ENCODE measurements at regions not wholly inside any gene's neighbourhood (a gene's known extent, or its start where the extent isn't known, plus 50 kb on each side); places are given as distances from the start of the nearest gene placed in this dataset.

DNA sequence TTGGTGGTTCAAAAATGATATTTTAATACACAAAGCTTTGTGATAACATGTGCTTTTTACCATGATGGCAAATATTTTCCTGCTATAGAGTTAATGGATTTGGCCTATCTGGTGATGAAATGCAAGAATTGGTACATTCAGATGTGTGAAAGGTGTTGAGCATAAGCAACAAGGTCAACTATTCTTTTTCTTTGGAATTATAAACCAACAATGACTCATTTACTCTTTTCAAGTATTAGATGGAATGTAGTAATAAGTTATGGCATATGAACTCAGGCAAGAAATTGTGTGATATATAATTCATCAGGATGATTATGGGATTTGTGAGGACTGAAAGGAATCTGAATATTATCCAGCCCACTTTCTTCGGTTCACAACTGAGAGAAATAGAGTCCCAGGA, 471.4 kb downstream of the ETNK1 start:
- Mint-ChIP-seq H3K4me1 (peaks cover 32 to 34% of the 10 kb centered on the region in 2 experiments), H3K4me3 (no peak overlapping the region), H3K27ac (no peak overlapping the region), H3K9me3 (no peaks in the 10 kb centered on the region; a peak in 1 of 5 replicates), H3K36me3 (ENCODE audit: insufficient read depth in 1 of 3, low read depth in 3 of 3) (no peaks in the 10 kb centered on the region), H3K27me3 (ENCODE audit: low read depth) (no peaks in the 10 kb centered on the region)
- Histone ChIP-seq H3K14ac (ENCODE audit: insufficient read depth, low read length) (no peak overlapping the region), H4K5ac (ENCODE audit: insufficient read length, low read depth, low read length) (no peak overlapping the region), H4K91ac (ENCODE audit: insufficient read length, low read depth, low read length) (no peak overlapping the region), H3K4me2 (ENCODE audit: insufficient read depth, insufficient read length, low read length) (no peak overlapping the region), H3K18ac (ENCODE audit: insufficient read length, low read depth, low read length) (no peak overlapping the region), H3K23me2 (ENCODE audit: insufficient read length, low read depth, low read length, poor library complexity, severe bottlenecking) (no peaks in the 10 kb centered on the region), H3K27ac (ENCODE audit: insufficient read length, low read depth, low read length) (no peak overlapping the region), H2BK20ac (ENCODE audit: low read depth, low read length, poor library complexity, severe bottlenecking) (no peak overlapping the region), H3K9ac (ENCODE audit: extremely low read depth, insufficient read length, low read length) (no peak overlapping the region), H3K79me2 (ENCODE audit: insufficient read depth, low read length) (no peaks in the 10 kb centered on the region), H3K4ac (ENCODE audit: low read depth, low read length) (no peak overlapping the region), H2AK5ac (ENCODE audit: insufficient read length, low read length) (no peak overlapping the region), H3T11ph (ENCODE audit: low read length) (no peak overlapping the region), H2BK15ac (ENCODE audit: low read depth, low read length) (no peak overlapping the region), H4K20me1 (ENCODE audit: control insufficient read depth, insufficient read depth, insufficient read length) (no peaks in the 10 kb centered on the region), H2AFZ (ENCODE audit: low read length) (no peak overlapping the region), H3K56ac (ENCODE audit: insufficient read length, low read depth, low read length) (no peak overlapping the region), H3K79me1 (ENCODE audit: insufficient read depth, low read depth, low read length, poor library complexity, severe bottlenecking) (no peaks in the 10 kb centered on the region), H2BK120ac (ENCODE audit: low read depth, low read length, poor library complexity, severe bottlenecking) (no peak overlapping the region), H3K9me3 (ENCODE audit: control insufficient read depth, low read depth, low read length) (no peaks in the 10 kb centered on the region), H3K23ac (ENCODE audit: insufficient read length, low read depth, low read length) (no peak overlapping the region), H3K4me1 (ENCODE audit: insufficient read depth, low read length) (peaks cover 13% of the 10 kb centered on the region; the same call in 1 of the 2 replicates), H2BK5ac (ENCODE audit: insufficient read length, low read length) (no peak overlapping the region), H2BK12ac (ENCODE audit: insufficient read length, low read depth, low read length) (no peak overlapping the region), H4K8ac (replicated peaks; ENCODE audit: insufficient read length, low read depth, low read length) (no peak overlapping the region), H3K27me3 (ENCODE audit: insufficient read depth, low read length) (no peaks in the 10 kb centered on the region)
- TF ChIP-seq, protein P1, sequence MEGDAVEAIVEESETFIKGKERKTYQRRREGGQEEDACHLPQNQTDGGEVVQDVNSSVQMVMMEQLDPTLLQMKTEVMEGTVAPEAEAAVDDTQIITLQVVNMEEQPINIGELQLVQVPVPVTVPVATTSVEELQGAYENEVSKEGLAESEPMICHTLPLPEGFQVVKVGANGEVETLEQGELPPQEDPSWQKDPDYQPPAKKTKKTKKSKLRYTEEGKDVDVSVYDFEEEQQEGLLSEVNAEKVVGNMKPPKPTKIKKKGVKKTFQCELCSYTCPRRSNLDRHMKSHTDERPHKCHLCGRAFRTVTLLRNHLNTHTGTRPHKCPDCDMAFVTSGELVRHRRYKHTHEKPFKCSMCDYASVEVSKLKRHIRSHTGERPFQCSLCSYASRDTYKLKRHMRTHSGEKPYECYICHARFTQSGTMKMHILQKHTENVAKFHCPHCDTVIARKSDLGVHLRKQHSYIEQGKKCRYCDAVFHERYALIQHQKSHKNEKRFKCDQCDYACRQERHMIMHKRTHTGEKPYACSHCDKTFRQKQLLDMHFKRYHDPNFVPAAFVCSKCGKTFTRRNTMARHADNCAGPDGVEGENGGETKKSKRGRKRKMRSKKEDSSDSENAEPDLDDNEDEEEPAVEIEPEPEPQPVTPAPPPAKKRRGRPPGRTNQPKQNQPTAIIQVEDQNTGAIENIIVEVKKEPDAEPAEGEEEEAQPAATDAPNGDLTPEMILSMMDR (conservative IDR thresholded peaks at IDR 0.05) = no peak
- DNase-seq = no peak
- no CpG with 5 or more reads among the region's 1 CpG for WGBS (ENCODE audit: extremely low coverage, insufficient read length, low lambda C conversion rate)
